Left renal cortex interstitium (tissue), 4 donors: ENCODE measurements at regions not wholly inside any gene's neighbourhood (a gene's known extent, or its start where the extent isn't known, plus 50 kb on each side); places are given as distances from the start of the nearest gene placed in this dataset.

Experiments used
- DNase-seq, 4 donors: peaks; one replicate each; pipeline ENCODE4 v3.0.0-alpha.2; 2013; ENCODE audit warnings: low read depth in 4 of 4, low spot score in 2 of 4, missing footprints in 1 of 4

- DNase-seq, result no peak
These were observed 857.6 kb upstream of the ID2 start for GRCh38 chr2:7824211-7824610.

- DNase-seq, result no peak
These were observed 856.1 kb upstream of the ID2 start for GRCh38 chr2:7825591-7826312.

- no peak for DNase-seq
These were observed 855.2 kb upstream of the ID2 start for GRCh38 chr2:7826656-7827055.

GRCh38 chr2:7829241-7829640 is 852.6 kb upstream of the ID2 start:
- DNase-seq, result no peak

GRCh38 chr2:7830616-7831015 is 851.2 kb upstream of the ID2 start:
- no peak for DNase-seq

- DNase-seq, result no peak
These were observed 846.7 kb upstream of the ID2 start for GRCh38 chr2:7835151-7835550.

- peak in 3 of 4 donors; percentile 29 to 40 (median 34) for DNase-seq
These were observed 845.9 kb upstream of the ID2 start for GRCh38 chr2:7835693-7836680.

GRCh38 chr2:7837237-7837760 is 844.6 kb upstream of the ID2 start:
- DNase-seq, result no peak

GRCh38 chr2:7838669-7839068 is 843.2 kb upstream of the ID2 start:
- DNase-seq, result no peak

GRCh38 chr2:7840651-7841380 is 841.0 kb upstream of the ID2 start:
- DNase-seq, result no peak

GRCh38 chr2:7841751-7842150 is 840.1 kb upstream of the ID2 start:
- no peak for DNase-seq

- DNase-seq, result no peak
These were observed 837.4 kb upstream of the ID2 start for GRCh38 chr2:7844414-7844965.

GRCh38 chr2:7845332-7845731 is 836.5 kb upstream of the ID2 start:
- DNase-seq, result no peak

- no peak for DNase-seq
These were observed 835.2 kb upstream of the ID2 start for GRCh38 chr2:7846607-7847006.

- DNase-seq, result no peak
These were observed 834.5 kb upstream of the ID2 start for GRCh38 chr2:7847321-7847720.

GRCh38 chr2:7849027-7849426 is 832.8 kb upstream of the ID2 start:
- no peak for DNase-seq

- no peak for DNase-seq
These were observed 832.3 kb upstream of the ID2 start for GRCh38 chr2:7849531-7849930.

- no peak for DNase-seq
These were observed 829.3 kb upstream of the ID2 start for GRCh38 chr2:7852546-7852945.

- DNase-seq, result no peak
These were observed 824.0 kb upstream of the ID2 start for GRCh38 chr2:7857904-7858303.

GRCh38 chr2:7858624-7859023 is 823.2 kb upstream of the ID2 start:
- no peak for DNase-seq

GRCh38 chr2:7860693-7861092 is 821.2 kb upstream of the ID2 start:
- no peak for DNase-seq
